ENCODE measurements at regions not wholly inside any gene's neighbourhood (a gene's known extent, or its start where the extent isn't known, plus 50 kb on each side); places are given as distances from the start of the nearest gene placed in this dataset.

DNA sequence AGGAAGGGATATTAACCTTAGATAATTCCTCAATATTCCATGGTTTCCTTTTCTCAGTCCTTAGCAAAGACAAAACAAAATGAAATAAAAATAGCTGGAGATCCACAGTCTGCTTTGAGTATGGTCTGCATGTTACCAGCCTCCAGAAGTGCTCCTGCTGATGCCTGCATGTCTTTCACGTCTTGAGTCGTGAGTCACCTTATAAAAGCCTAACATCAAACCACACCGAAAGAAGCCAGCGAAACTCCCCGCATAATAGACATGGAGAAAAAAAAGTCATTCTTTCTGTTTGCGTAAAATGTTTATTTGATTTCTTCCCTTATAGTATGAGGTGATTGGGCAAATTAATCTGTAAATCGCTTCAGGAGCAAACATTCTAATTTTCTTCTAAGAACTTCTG is 380.5 kb downstream of the SLCO4C1 start:
- no peak for TF ChIP-seq EZH2phosphoT487 (IDR thresholded peaks at IDR 0.05; ENCODE audit: low read depth)
- no peak for TF ChIP-seq CTCF (IDR thresholded peaks at IDR 0.05; ENCODE audit: low read depth, low read length)

All from OCI-LY3 (cell line).